Retinal pigment epithelial cell (primary cell): ENCODE measurements at regions not wholly inside any gene's neighbourhood (a gene's known extent, or its start where the extent isn't known, plus 50 kb on each side); places are given as distances from the start of the nearest gene placed in this dataset.

Experiments used
- DNase-seq: peaks from one replicate; pipeline ENCODE4 v3.0.0-alpha.2; 2010; ENCODE audit warnings: low read depth
- H3K4me3 ChIP-seq: 2 replicates; pipeline ENCODE4 v1.5.1; 2011; ENCODE audit warnings: mild to moderate bottlenecking, low read length, control low read depth, moderate library complexity
- CTCF ChIP-seq: conservative IDR thresholded peaks from 2 replicates; pipeline ENCODE4 v1.5.1; 2011; ENCODE audit warnings: low read depth, low read length, control low read depth, inconsistent platforms

DNA sequence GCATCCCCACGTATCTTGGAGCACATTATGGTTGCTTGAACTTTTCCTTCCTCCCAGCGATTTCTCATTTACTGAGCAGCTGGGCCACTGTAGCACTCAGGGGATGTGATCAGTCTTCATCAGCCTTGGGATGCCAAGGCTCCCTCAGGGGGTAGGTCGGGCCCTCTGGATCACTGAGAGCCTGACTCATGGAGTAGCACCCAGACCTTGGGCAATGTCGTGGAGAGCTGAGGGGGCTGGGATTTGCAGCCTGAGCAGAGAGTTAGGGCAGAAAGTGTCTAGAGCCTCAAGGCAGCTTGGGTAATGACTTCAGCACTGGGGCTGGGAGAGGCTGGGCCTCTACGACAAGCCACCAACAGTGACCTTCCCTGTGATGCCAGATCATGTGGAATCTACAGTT lies 86.5 kb upstream of the CXCL12 start:
- H3K4me3 ChIP-seq: no peak overlapping the region
- no peak for DNase-seq
- TF ChIP-seq CTCF: no peak

DNA sequence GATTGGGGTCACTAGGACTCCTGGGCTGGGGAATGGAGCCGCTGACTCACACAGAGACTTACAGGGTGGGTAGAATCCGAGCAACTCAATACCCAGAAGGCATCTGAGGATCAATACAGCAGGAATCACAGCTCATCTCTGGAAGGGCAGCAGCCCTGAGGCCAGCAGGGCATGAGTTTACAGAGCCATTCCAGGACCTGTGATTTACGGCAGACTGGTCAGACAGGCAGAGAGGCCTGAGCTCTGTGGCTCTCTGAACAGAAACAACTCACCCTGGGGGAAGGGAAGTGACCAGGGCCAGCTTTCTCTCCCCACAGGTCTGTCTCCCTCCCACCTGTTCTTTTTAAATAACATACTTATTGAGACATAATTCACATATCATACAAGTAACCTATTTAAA lies 88.2 kb upstream of the CXCL12 start:
- no peak overlapping the region for H3K4me3 ChIP-seq
- TF ChIP-seq CTCF: no peak

DNA sequence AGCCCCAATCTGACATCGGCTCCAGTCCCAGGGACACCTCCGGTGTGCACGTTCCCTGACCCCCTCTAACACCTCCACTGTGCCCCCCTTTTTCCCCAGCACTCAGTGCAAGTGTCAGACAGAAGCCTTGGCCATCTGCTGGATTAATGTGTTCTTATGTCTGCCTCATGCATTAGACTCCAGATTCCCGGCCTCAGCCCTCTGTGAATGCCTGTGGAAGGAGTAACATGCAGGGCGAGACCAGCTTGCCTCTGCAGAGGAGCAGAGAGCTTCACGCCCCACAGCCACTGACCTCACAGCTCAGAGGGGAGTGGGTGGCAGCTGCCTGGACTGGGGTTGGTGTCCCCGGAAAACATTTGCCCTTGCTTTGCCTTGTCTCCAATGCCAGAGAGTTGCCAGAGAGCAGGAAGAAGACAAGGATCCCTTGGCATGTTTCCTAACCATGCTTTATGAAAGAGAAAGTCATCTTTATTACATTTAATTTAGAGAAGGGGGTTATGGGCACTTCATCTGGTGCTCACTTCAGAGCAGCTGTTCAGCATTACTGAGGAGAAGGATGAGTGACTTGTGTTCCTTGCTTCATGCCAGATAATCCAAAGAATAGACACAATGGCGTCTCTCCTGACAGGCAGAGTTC lies 91.6 kb upstream of the CXCL12 start:
- DNase-seq: no peak
- no peak overlapping the region for H3K4me3 ChIP-seq
- no peak for TF ChIP-seq CTCF

More for the DNA sequence above, 88.2 kb upstream of the CXCL12 start:
- DNase-seq: no peak

DNA sequence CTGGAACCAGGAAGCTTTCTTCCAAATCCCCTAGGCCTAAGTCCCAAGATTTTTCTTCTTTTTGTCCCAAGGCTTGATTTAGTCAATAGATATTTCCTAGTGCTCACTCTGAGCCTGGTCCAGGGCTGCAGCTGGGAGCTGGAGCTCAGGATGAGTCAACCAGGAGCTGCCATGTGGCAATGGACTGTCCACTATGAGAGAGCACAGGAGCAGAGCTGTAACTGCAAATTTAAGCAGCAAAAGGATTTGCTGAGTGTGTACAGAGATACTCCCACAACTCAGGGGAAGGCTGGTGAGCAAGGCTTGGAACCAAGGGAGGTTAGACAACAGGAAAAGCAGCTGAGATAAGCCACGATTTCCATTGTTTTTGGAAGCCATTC lies 92.1 kb upstream of the CXCL12 start:
- TF ChIP-seq CTCF: no peak
- no peak for DNase-seq
- no peak overlapping the region for H3K4me3 ChIP-seq

DNA sequence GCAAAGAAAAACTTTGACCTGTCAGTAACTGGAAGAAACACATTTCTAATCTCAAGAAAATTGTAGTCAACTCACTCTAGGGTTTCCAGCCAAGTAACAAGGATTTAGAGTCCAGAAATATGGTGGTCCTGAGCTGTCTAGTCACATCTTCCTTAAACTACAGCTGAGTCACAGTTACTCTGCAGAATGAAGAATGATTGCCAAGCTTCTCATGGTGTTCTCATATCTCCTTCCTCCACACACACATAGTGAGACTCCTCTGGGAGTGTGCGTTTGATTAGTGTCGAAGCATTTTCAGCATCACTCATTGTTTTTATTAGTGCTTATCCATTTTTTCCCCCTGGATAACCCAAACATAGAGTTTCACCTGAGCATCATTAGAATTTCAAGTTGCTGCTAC lies 93.1 kb upstream of the CXCL12 start:
- DNase-seq: no peak
- no peak for TF ChIP-seq CTCF
- no peak overlapping the region for H3K4me3 ChIP-seq

DNA sequence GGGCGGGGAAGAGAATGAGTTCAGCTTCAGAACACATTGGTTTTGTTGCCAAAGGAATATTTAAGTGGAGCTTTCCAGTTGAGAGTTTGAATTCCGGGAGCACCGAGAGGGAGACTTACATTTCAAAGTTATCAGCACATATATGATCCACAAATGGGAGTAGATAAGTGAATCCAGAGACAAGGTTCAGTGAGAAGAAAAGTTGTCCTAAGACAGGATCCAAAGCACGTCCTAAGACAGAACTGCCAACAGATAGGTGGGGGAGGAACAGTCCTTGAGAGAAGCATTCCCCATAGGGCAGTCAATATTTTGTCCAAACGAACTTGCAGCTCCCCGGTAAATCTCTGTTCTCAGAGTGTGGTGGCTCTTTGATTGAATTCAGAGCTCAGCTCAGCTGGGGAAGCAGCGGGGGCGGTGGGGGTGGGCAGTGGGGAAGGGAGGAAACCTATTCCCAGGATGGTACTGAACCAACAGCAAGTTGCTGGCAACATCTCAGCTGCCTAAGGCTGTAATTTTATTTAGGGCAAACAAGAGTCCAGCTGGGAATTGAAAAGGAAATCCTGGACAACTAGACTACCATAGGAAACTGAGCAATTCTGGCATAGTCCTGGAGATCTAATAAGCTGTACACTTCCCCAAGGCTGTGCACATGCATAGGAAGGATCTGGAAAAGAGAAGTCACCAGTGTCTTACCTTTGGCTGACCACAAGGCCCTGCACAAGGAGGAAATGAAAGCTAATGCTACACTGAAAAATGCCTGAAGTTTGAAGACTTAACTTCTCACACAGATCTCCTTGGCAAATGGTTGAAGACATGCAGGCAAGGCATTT lies 94.2 kb upstream of the CXCL12 start:
- H3K4me3 ChIP-seq: no peak overlapping the region
- no peak for TF ChIP-seq CTCF
- DNase-seq: no peak

GRCh38 chr10:44492678-44493077 lies 107.8 kb upstream of the CXCL12 start:
- TF ChIP-seq CTCF: no peak
- no peak overlapping the region for H3K4me3 ChIP-seq
- DNase-seq: no peak
